T-helper 22 cell (primary cell): ENCODE measurements at regions not wholly inside any gene's neighbourhood (a gene's known extent, or its start where the extent isn't known, plus 50 kb on each side); places are given as distances from the start of the nearest gene placed in this dataset.

Experiments
- DNase-seq: peaks from one replicate; pipeline ENCODE4 v3.0.0-alpha.2; 2020; ENCODE audit warnings: low read depth

GRCh38 chr2:216909541-216910210 lies 49.8 kb upstream of the TNP1 start:
- no peak for DNase-seq
